H1 (cell line): ENCODE measurements at regions not wholly inside any gene's neighbourhood (a gene's known extent, or its start where the extent isn't known, plus 50 kb on each side); places are given as distances from the start of the nearest gene placed in this dataset.

ENCODE experiments used
- CTCF ChIA-PET: fragments of 300-600 bp; sonication (Branson Sonifier 250); formaldehyde crosslinking; loops from one replicate; lab custom pipeline; 2021; ENCODE audit not compliant: partially characterized antibody; lab: Charles Lee
- POLR2A ChIA-PET: fragments of 300-600 bp; sonication (Branson Sonifier 250); formaldehyde crosslinking; loops from one replicate; lab custom pipeline; 2021; ENCODE audit warnings: inconsistent platforms; ENCODE audit not compliant: partially characterized antibody; lab: Charles Lee
- DNase-seq, 2 experiments: peaks; one replicate each; pipeline versions ENCODE4 v3.0.0 to v3.0.0-alpha.2; 2010 to 2022; ENCODE audit warnings: low spot score in 2 of 2, low read depth in 1 of 2, mixed read lengths in 1 of 2
- FAIRE-seq: peaks from 2 replicates; lab custom pipeline; 2011; peaks lifted over from hg19 to GRCh38; lab: Jason Lieb, UNC
- H2AFZ ChIP-seq: 2 replicates; pipeline ENCODE4 v1.8.1; 2012; ENCODE audit warnings: low read length, inconsistent platforms
- H2AK5ac ChIP-seq: 2 replicates; pipeline ENCODE4 v1.6.1; 2013; ENCODE audit warnings: low read depth, low read length
- H2BK120ac ChIP-seq: replicated peaks from 2 replicates; pipeline ENCODE3; 2013; ENCODE audit warnings: low read depth, low read length, inconsistent platforms
- H2BK12ac ChIP-seq: 2 replicates; pipeline ENCODE4 v1.6.1; 2013; ENCODE audit warnings: low read depth, low read length
- H2BK15ac ChIP-seq: 2 replicates; pipeline ENCODE4 v1.6.1; 2013; ENCODE audit warnings: low read length
- H2BK20ac ChIP-seq: 2 replicates; pipeline ENCODE4 v1.6.1; 2013; ENCODE audit warnings: low read length
- H2BK5ac ChIP-seq: 2 replicates; pipeline ENCODE4 v1.6.1; 2013; ENCODE audit warnings: low read depth, low read length
- H3K14ac ChIP-seq: 2 replicates; pipeline ENCODE4 v1.6.1; 2013; ENCODE audit warnings: inconsistent platforms; ENCODE audit not compliant: insufficient read length
- H3K18ac ChIP-seq: 2 replicates; pipeline ENCODE4 v1.6.1; 2013; ENCODE audit warnings: low read length; ENCODE audit errors: extremely low read depth
- H3K23ac ChIP-seq: 2 replicates; pipeline ENCODE4 v1.6.1; 2013; ENCODE audit warnings: inconsistent platforms; ENCODE audit not compliant: insufficient read length
- H3K23me2 ChIP-seq: 2 replicates; pipeline ENCODE4 v1.6.1; 2013; ENCODE audit warnings: low read depth, low read length
- H3K27ac ChIP-seq: 2 replicates; pipeline ENCODE4 v1.6.1; 2011; ENCODE audit warnings: low read depth, low read length, inconsistent platforms
- H3K27me3 ChIP-seq, 4 experiments: replicated peaks in 1 of 4; 1 replicate in 1 of 4; 2 replicates in 3 of 4; pipeline versions ENCODE4 v1.6.1 to v1.8.1; 2011 to 2013; ENCODE audit warnings: low read length in 3 of 4, mild to moderate bottlenecking in 3 of 4, inconsistent platforms in 2 of 4, mixed read lengths in 2 of 4, moderate library complexity in 1 of 4; ENCODE audit not compliant: control insufficient read depth in 3 of 4, insufficient read depth in 3 of 4; ENCODE audit errors: extremely low read depth in 1 of 4
- H3K36me3 ChIP-seq, 4 experiments: 2 replicates each; pipeline versions ENCODE4 v1.6.1 to v1.8.1; 2011 to 2013; ENCODE audit warnings: mild to moderate bottlenecking in 4 of 4, low read length in 3 of 4, moderate library complexity in 2 of 4, control low read depth in 1 of 4, inconsistent platforms in 1 of 4; ENCODE audit not compliant: insufficient read depth in 4 of 4, control insufficient read depth in 2 of 4
- H3K4ac ChIP-seq: replicated peaks from 2 replicates; pipeline ENCODE3; 2013; ENCODE audit warnings: low read length, low read depth, mixed read lengths, inconsistent platforms; ENCODE audit not compliant: insufficient read length
- H3K4me1 ChIP-seq, 4 experiments: replicated peaks in 1 of 4; 1 replicate in 1 of 4; 2 replicates in 3 of 4; pipeline versions ENCODE4 v1.6.1 to v1.8.1; 2011 to 2013; ENCODE audit warnings: low read length in 3 of 4, inconsistent platforms in 2 of 4, mixed read lengths in 1 of 4; ENCODE audit not compliant: insufficient read depth in 4 of 4, control insufficient read depth in 3 of 4
- H3K4me2 ChIP-seq, 2 experiments: 2 replicates each; pipeline versions ENCODE4 v1.6.1 to v1.8.1; 2011 to 2013; ENCODE audit warnings: low read depth in 2 of 2, low read length in 2 of 2, control low read depth in 1 of 2, inconsistent platforms in 1 of 2, mild to moderate bottlenecking in 1 of 2; ENCODE audit not compliant: insufficient read depth in 1 of 2
- H3K4me3 ChIP-seq, 4 experiments: fragments of 200-600, 300-600 bp in 1 of 4; sonication (generic), shearing (Covaris generic), sonication (Bioruptor Twin) in 1 of 4; 2 replicates each; pipeline versions ENCODE4 v1.5.1 to v1.8.1; 2011 to 2016; ENCODE audit warnings: low read length in 4 of 4, low read depth in 3 of 4, control low read depth in 2 of 4, inconsistent platforms in 2 of 4, mild to moderate bottlenecking in 2 of 4, mixed read lengths in 1 of 4, moderate library complexity in 1 of 4; ENCODE audit not compliant: insufficient read depth in 2 of 4; ENCODE audit errors: extremely low read depth in 1 of 4
- H3K56ac ChIP-seq: replicated peaks from 2 replicates; pipeline ENCODE3; 2013; ENCODE audit warnings: low read depth, mild to moderate bottlenecking, mixed read lengths, low read length, inconsistent platforms; ENCODE audit not compliant: insufficient read length
- H3K79me1 ChIP-seq: 2 replicates; pipeline ENCODE4 v1.6.1; 2013; ENCODE audit warnings: low read depth, low read length, control low read depth
- H3K79me2 ChIP-seq, 2 experiments: 2 replicates each; pipeline versions ENCODE4 v1.6.1 to v1.8.1; 2012 to 2013; ENCODE audit warnings: low read length in 2 of 2, mild to moderate bottlenecking in 2 of 2, inconsistent platforms in 1 of 2; ENCODE audit not compliant: insufficient read depth in 2 of 2, control insufficient read depth in 1 of 2
- H3K9ac ChIP-seq, 4 experiments: replicated peaks in 1 of 4; 1 replicate in 1 of 4; 2 replicates in 3 of 4; pipeline versions ENCODE4 v1.6.1 to v1.8.1; 2011 to 2013; ENCODE audit warnings: low read depth in 3 of 4, low read length in 3 of 4, control low read depth in 2 of 4, mild to moderate bottlenecking in 2 of 4, moderate library complexity in 2 of 4, inconsistent platforms in 1 of 4; ENCODE audit errors: extremely low read depth in 1 of 4
- H3K9me3 ChIP-seq, 2 experiments: 2 replicates each; pipeline versions ENCODE4 v1.6.1 to v1.8.1; 2012 to 2013; ENCODE audit warnings: mild to moderate bottlenecking in 2 of 2, moderate library complexity in 2 of 2, control low read depth in 1 of 2, inconsistent platforms in 1 of 2, low read depth in 1 of 2, low read length in 1 of 2, mixed read lengths in 1 of 2; ENCODE audit not compliant: insufficient read depth in 2 of 2
- H4K20me1 ChIP-seq, 2 experiments: replicated peaks in 1 of 2; 2 replicates each; pipeline versions ENCODE3 to v1.8.1; 2011 to 2013; ENCODE audit warnings: inconsistent platforms in 2 of 2, low read length in 2 of 2, mild to moderate bottlenecking in 1 of 2; ENCODE audit not compliant: insufficient read depth in 2 of 2, control insufficient read depth in 1 of 2
- H4K5ac ChIP-seq: 2 replicates; pipeline ENCODE4 v1.6.1; 2013; ENCODE audit warnings: low read length, low read depth, mixed read lengths, inconsistent platforms; ENCODE audit not compliant: insufficient read length
- H4K8ac ChIP-seq: 2 replicates; pipeline ENCODE4 v1.8.0; 2013; ENCODE audit warnings: mild to moderate bottlenecking, moderate library complexity, low read length, inconsistent platforms; ENCODE audit not compliant: insufficient read depth; ENCODE audit errors: extremely low read depth
- H4K91ac ChIP-seq: replicated peaks from 2 replicates; pipeline ENCODE3; 2013; ENCODE audit warnings: low read length, mixed read lengths, inconsistent platforms; ENCODE audit not compliant: insufficient read length
- CEBPB ChIP-seq: IDR thresholded peaks from 2 replicates; pipeline ENCODE4 v1.6.1; 2012; ENCODE audit warnings: low read depth, low read length
- GABPA ChIP-seq: IDR thresholded peaks from 2 replicates; pipeline ENCODE4 v1.6.1; 2011; ENCODE audit warnings: mild to moderate bottlenecking, low read length, moderate library complexity, borderline replicate concordance; ENCODE audit not compliant: insufficient read depth
- KDM5A ChIP-seq: fragments of 200-600 bp; IDR thresholded peaks from 2 replicates; pipeline ENCODE4 v1.7.1; 2012; ENCODE audit warnings: mild to moderate bottlenecking, low read length, inconsistent platforms, mixed read lengths
- YY1 ChIP-seq: IDR thresholded peaks from 2 replicates; pipeline ENCODE4 v1.6.1; 2011; ENCODE audit warnings: low read depth, mild to moderate bottlenecking, low read length
- WGBS, 2 experiments: shearing (Covaris generic) in 1 of 2; methylation state at CpG; one replicate each; pipeline versions ENCODE4 v1.1.6 to v1.1.7; 2013 to 2015; ENCODE audit warnings: low lambda C conversion rate in 2 of 2, mixed read lengths in 2 of 2, inconsistent platforms in 1 of 2, low coverage in 1 of 2, missing lambda C conversion rate in 1 of 2; ENCODE audit not compliant: insufficient replicate concordance in 2 of 2, insufficient coverage in 1 of 2, insufficient read length in 1 of 2; ENCODE audit errors: extremely low coverage in 1 of 2, missing lambda C conversion rate in 1 of 2; 5-methylcytosine and 5-hydroxymethylcytosine counted together

DNA sequence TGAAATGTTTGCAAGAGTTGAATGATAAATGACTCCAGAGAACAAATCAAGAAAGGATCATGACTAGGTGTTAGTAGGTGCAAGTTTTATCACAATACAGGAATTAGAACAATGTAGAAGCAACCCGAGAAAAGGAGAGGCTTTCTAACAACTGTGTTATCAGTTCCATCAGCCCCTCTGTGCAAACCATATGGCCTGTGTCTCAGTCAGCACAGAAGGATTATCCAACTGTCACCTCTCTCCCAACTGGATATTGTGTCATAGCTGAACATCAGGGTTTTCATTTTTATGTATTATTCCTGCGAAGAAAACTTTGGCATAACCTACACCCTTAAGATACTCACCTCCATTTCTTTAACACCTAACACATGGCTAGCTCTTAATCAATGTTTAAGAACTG lies 321.6 kb upstream of the RND3 start:
- POLR2A ChIA-PET = no interaction called here
- FAIRE-seq = no peak
- no peak overlapping the region for H4K5ac ChIP-seq

More for the DNA sequence above, 321.6 kb upstream of the RND3 start:
- Histone ChIP-seq H3K4ac (no peak overlapping the region), H2AFZ (peak overlapping the region; percentile 38; the same call in 1 of the 2 replicates), H3K9ac (no peak overlapping the region), H3K4me3 (no peak overlapping the region), H3K79me1 (no peaks in the 10 kb centered on the region), H3K4me2 (no peak overlapping the region), H2BK12ac (no peak overlapping the region), H3K23me2 (no peaks in the 10 kb centered on the region), H3K14ac (no peak overlapping the region), H3K9me3 (no peaks in the 10 kb centered on the region), H3K79me2 (no peaks in the 10 kb centered on the region), H3K27ac (no peak overlapping the region), H3K23ac (no peak overlapping the region), H3K4me1 (peaks cover 0 to under 1% (median 0%) of the 10 kb centered on the region in 4 experiments; a peak in 1 of 7 replicates), H3K56ac (no peak overlapping the region), H3K18ac (no peak overlapping the region), H3K36me3 (no peaks in the 10 kb centered on the region), H2BK20ac (peak overlapping the region; percentile 11; the same call in 1 of the 2 replicates), H4K20me1 (no peaks in the 10 kb centered on the region), H2BK5ac (no peak overlapping the region), H2BK15ac (no peak overlapping the region)
- CTCF ChIA-PET = no interaction called here
- no peak for DNase-seq
- 92% methylated on average over 2 of the region's 2 CpGs; no CpG with 5 or more reads in 1 of the 2 experiments for WGBS, 2 experiments
- no peak for TF ChIP-seq YY1
- no peak for TF ChIP-seq GABPA
- no peak for TF ChIP-seq CEBPB
- no peak for TF ChIP-seq KDM5A
- TF ChIP-seq, all 59 proteins: peak for 0
- H4K8ac ChIP-seq = no peak overlapping the region
- H3K27me3 ChIP-seq = no peaks in the 10 kb centered on the region
- H2AK5ac ChIP-seq = no peak overlapping the region
- no peak overlapping the region for H4K91ac ChIP-seq
- H2BK120ac ChIP-seq = no peak overlapping the region
